Astrocyte (in vitro differentiated cells and primary cell): ENCODE measurements at regions not wholly inside any gene's neighbourhood (a gene's known extent, or its start where the extent isn't known, plus 50 kb on each side); places are given as distances from the start of the nearest gene placed in this dataset.

Experiments used
- DNase-seq: peaks from one replicate; pipeline ENCODE4 v3.0.0-alpha.2; 2010; ENCODE audit warnings: low read depth
- FAIRE-seq: peaks from 2 replicates; lab custom pipeline; 2011; peaks lifted over from hg19 to GRCh38; lab: Jason Lieb, UNC
- H2AFZ ChIP-seq: 2 replicates; pipeline ENCODE4 v1.6.0; 2012; ENCODE audit warnings: low read depth, low read length, inconsistent platforms
- H3K27ac ChIP-seq: 2 replicates; pipeline ENCODE4 v1.5.1; 2011; ENCODE audit warnings: low read depth, low read length, inconsistent platforms
- H3K27me3 ChIP-seq: 2 replicates; pipeline ENCODE4 v1.6.0; 2011; ENCODE audit warnings: low read length, inconsistent platforms; ENCODE audit not compliant: insufficient read depth
- H3K36me3 ChIP-seq: 2 replicates; pipeline ENCODE4 v1.5.1; 2011; ENCODE audit warnings: low read length, inconsistent platforms; ENCODE audit not compliant: insufficient read depth
- H3K4me1 ChIP-seq: 2 replicates; pipeline ENCODE4 v1.5.1; 2011; ENCODE audit warnings: low read length, inconsistent platforms; ENCODE audit not compliant: insufficient read depth
- H3K4me2 ChIP-seq: 2 replicates; pipeline ENCODE4 v1.6.0; 2012; ENCODE audit warnings: low read length, inconsistent platforms
- H3K4me3 ChIP-seq: 2 replicates; pipeline ENCODE4 v1.5.1; 2011; ENCODE audit warnings: low read depth, mild to moderate bottlenecking, low read length, inconsistent platforms; ENCODE audit not compliant: insufficient read depth
- H3K79me2 ChIP-seq: 2 replicates; pipeline ENCODE4 v1.6.0; 2012; ENCODE audit warnings: mild to moderate bottlenecking, low read length, inconsistent platforms; ENCODE audit not compliant: insufficient read depth
- H3K9ac ChIP-seq: 2 replicates; pipeline ENCODE4 v1.6.0; 2012; ENCODE audit warnings: mild to moderate bottlenecking, low read length, inconsistent platforms
- H3K9me3 ChIP-seq: 2 replicates; pipeline ENCODE4 v1.5.1; 2012; ENCODE audit warnings: low read depth, mild to moderate bottlenecking, low read length, inconsistent platforms; ENCODE audit not compliant: insufficient read depth
- H4K20me1 ChIP-seq: 2 replicates; pipeline ENCODE4 v1.6.0; 2012; ENCODE audit warnings: low read length, inconsistent platforms; ENCODE audit not compliant: insufficient read depth
- H3K27ac Mint-ChIP-seq: one replicate; pipeline ENCODE4 v1.8.0; 2021; ENCODE audit warnings: mild to moderate bottlenecking, mixed read lengths; ENCODE audit not compliant: unreplicated experiment
- H3K27me3 Mint-ChIP-seq: one replicate; pipeline ENCODE4 v1.8.0; 2021; ENCODE audit warnings: low read depth, mixed read lengths; ENCODE audit not compliant: unreplicated experiment
- H3K36me3 Mint-ChIP-seq: one replicate; pipeline ENCODE4 v1.8.0; 2021; ENCODE audit warnings: low read depth, mixed read lengths; ENCODE audit not compliant: unreplicated experiment
- H3K4me1 Mint-ChIP-seq: one replicate; pipeline ENCODE4 v1.8.0; 2021; ENCODE audit warnings: low read depth, mixed read lengths; ENCODE audit not compliant: unreplicated experiment
- H3K4me3 Mint-ChIP-seq: one replicate; pipeline ENCODE4 v1.8.0; 2021; ENCODE audit warnings: mild to moderate bottlenecking, moderate library complexity, mixed read lengths; ENCODE audit not compliant: unreplicated experiment
- H3K9me3 Mint-ChIP-seq: one replicate; pipeline ENCODE4 v1.8.0; 2021; ENCODE audit warnings: mild to moderate bottlenecking, mixed read lengths; ENCODE audit not compliant: unreplicated experiment
- CTCF ChIP-seq: IDR thresholded peaks from 2 replicates; pipeline ENCODE4 v1.5.1; 2011; ENCODE audit warnings: low read depth, mild to moderate bottlenecking, inconsistent platforms, low read length, moderate library complexity; ENCODE audit not compliant: insufficient read depth
- EZH2 ChIP-seq: IDR thresholded peaks from 2 replicates; pipeline ENCODE4 v1.6.1; 2012; ENCODE audit warnings: mild to moderate bottlenecking, low read length, inconsistent platforms; ENCODE audit not compliant: insufficient read depth

DNA sequence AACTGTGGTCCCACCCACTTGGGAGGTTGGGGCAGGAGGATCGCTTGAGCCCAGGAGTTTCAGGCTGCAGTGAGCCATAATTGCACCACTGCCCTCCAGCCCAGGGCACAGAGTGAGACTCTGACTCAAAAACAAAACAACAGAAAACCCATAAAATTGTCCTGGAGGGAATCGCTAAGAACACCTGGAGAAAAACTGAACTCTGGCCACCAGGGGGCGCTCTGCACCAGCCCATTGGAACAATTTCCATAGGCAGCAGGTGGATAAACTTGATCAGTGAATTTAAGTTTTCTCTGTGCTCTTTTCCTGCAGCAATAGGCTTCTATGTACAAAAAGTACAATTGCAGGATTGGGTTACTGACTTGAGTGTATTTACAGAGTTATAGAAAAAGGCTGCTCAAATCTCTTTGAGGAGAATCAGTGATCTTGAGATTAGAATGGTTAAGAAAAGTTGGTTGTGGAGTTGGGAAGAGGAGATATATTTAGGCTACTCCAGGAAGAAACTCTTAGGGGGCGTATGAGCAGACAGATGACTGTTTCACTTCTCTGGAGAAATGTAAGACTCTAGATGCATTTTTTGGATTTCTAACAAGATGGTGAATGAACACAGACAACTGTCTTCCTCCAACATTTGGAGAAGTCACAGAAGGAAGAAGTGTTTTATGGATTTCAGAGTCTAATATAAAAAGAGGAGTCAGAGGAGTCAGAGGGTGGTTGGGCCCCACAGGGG lies 274.9 kb upstream of the GALNT17 start:
- peak; percentile 43 for FAIRE-seq
- H3K4me2 ChIP-seq, result no peak overlapping the region
- H3K27ac Mint-ChIP-seq, result no peak overlapping the region

GRCh38 chr7:70857793-70858545 lies 274.0 kb upstream of the GALNT17 start:
- Histone ChIP-seq H3K27me3 (no peaks in the 10 kb centered on the region), H3K36me3 (no peaks in the 10 kb centered on the region), H3K4me1 (no peaks in the 10 kb centered on the region), H3K9ac (no peak overlapping the region), H3K4me3 (no peak overlapping the region), H3K27ac (no peak overlapping the region), H4K20me1 (no peaks in the 10 kb centered on the region), H3K79me2 (no peaks in the 10 kb centered on the region), H2AFZ (no peak overlapping the region), H3K4me2 (no peak overlapping the region), H3K9me3 (no peaks in the 10 kb centered on the region)
- Mint-ChIP-seq H3K27ac (no peak overlapping the region), H3K36me3 (no peaks in the 10 kb centered on the region), H3K4me3 (no peak overlapping the region), H3K27me3 (no peaks in the 10 kb centered on the region), H3K9me3 (peaks cover 1% of the 10 kb centered on the region), H3K4me1 (no peaks in the 10 kb centered on the region)
- DNase-seq, result no peak
- no peak for TF ChIP-seq EZH2
- no peak for TF ChIP-seq CTCF
- no peak for FAIRE-seq

More for the DNA sequence above, 274.9 kb upstream of the GALNT17 start:
- no peak overlapping the region for H3K9ac ChIP-seq
- Mint-ChIP-seq H3K36me3 (no peaks in the 10 kb centered on the region), H3K27me3 (no peaks in the 10 kb centered on the region), H3K9me3 (peaks cover 4% of the 10 kb centered on the region), H3K4me1 (no peaks in the 10 kb centered on the region), H3K4me3 (no peak overlapping the region)
- H3K79me2 ChIP-seq, result no peaks in the 10 kb centered on the region
- H3K4me1 ChIP-seq, result no peaks in the 10 kb centered on the region
- H2AFZ ChIP-seq, result no peak overlapping the region
- H4K20me1 ChIP-seq, result no peaks in the 10 kb centered on the region
- H3K27ac ChIP-seq, result no peak overlapping the region
- no peaks in the 10 kb centered on the region for H3K36me3 ChIP-seq
- no peaks in the 10 kb centered on the region for H3K9me3 ChIP-seq
- TF ChIP-seq CTCF (peak; percentile 80), EZH2 (no peak)
- H3K4me3 ChIP-seq, result no peak overlapping the region
- peak; percentile 7 for DNase-seq
- H3K27me3 ChIP-seq, result no peaks in the 10 kb centered on the region
